ENCODE measurements at regions not wholly inside any gene's neighbourhood (a gene's known extent, or its start where the extent isn't known, plus 50 kb on each side); places are given as distances from the start of the nearest gene placed in this dataset.

DNA sequence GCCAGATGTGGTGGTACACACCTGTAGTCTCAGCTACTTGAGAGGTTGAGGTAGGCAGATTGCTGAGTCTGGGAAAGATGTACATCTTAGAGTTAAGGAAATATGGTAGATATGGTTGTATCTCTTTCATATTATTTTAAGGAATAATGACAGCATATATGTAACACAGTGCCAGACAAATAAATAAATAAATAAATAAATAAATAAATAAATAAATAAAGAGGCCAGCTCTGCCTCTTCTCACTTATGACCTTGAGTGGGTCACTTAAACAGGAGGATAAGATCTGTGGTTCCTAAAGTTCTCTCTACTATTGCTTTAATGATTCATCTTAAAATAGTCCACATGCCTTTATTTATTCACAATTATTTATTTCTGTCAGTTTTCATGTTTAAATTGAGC is 890.9 kb upstream of the TENM4 start:
- ChIA-PET POLR2A (no interaction called here), CTCF (no interaction called here)
- DNase-seq (ENCODE audit: low read depth in 1 of 2, low spot score in 1 of 2) (no peak), ATAC-seq (no peak), FAIRE-seq (no peak)
- H3K9me3 ChIP-seq, result no peaks in the 10 kb centered on the region
- TF ChIP-seq ZC3H11A (IDR thresholded peaks at IDR 0.05), result peak; percentile 78
- TF ChIP-seq HEYL (CRISPR knock-in tag; IDR thresholded peaks at IDR 0.05), result no peak
- H3K4me2 ChIP-seq, result no peak overlapping the region
- no peaks in the 10 kb centered on the region for H3K4me1 ChIP-seq
- H3K27ac ChIP-seq, result no peak overlapping the region
- no peak overlapping the region for H3K4me3 ChIP-seq

GRCh38 chr11:80330264-80330663 is 889.4 kb upstream of the TENM4 start:
- Histone ChIP-seq H3K4me3 (no peak overlapping the region), H3K9me3 (no peaks in the 10 kb centered on the region), H3K4me1 (no peaks in the 10 kb centered on the region), H3K4me2 (no peak overlapping the region), H3K27ac (no peak overlapping the region)
- no peak for ATAC-seq
- CTCF ChIA-PET, result no interaction called here
- no peak for TF ChIP-seq KDM5A (IDR thresholded peaks at IDR 0.05)
- TF ChIP-seq HOXB13 (CRISPR knock-in tag; IDR thresholded peaks at IDR 0.05; ENCODE audit: low read depth), result no peak
- TF ChIP-seq RARB (CRISPR knock-in tag; IDR thresholded peaks at IDR 0.05), result no peak
- no peak for TF ChIP-seq PBX3 (IDR thresholded peaks at IDR 0.05)
- no peak for TF ChIP-seq HEYL (CRISPR knock-in tag; IDR thresholded peaks at IDR 0.05)
- TF ChIP-seq, protein P1, sequence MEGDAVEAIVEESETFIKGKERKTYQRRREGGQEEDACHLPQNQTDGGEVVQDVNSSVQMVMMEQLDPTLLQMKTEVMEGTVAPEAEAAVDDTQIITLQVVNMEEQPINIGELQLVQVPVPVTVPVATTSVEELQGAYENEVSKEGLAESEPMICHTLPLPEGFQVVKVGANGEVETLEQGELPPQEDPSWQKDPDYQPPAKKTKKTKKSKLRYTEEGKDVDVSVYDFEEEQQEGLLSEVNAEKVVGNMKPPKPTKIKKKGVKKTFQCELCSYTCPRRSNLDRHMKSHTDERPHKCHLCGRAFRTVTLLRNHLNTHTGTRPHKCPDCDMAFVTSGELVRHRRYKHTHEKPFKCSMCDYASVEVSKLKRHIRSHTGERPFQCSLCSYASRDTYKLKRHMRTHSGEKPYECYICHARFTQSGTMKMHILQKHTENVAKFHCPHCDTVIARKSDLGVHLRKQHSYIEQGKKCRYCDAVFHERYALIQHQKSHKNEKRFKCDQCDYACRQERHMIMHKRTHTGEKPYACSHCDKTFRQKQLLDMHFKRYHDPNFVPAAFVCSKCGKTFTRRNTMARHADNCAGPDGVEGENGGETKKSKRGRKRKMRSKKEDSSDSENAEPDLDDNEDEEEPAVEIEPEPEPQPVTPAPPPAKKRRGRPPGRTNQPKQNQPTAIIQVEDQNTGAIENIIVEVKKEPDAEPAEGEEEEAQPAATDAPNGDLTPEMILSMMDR (IDR thresholded peaks at IDR 0.05), result no peak
- no peak for TF ChIP-seq JUNB (IDR thresholded peaks at IDR 0.05)
- TF ChIP-seq MAFK (IDR thresholded peaks at IDR 0.05; ENCODE audit: partially characterized antibody), result no peak
- no peak for TF ChIP-seq ESRRA (IDR thresholded peaks at IDR 0.05; ENCODE audit: borderline replicate concordance, low read length)
- TF ChIP-seq CEBPB (IDR thresholded peaks at IDR 0.05), result no peak
- TF ChIP-seq NR3C1 (IDR thresholded peaks at IDR 0.05), result no peak
- DNase-seq (ENCODE audit: low read depth in 1 of 2, low spot score in 1 of 2), result no peak
- 0% methylated on average over 2 of the region's 3 CpGs for WGBS (ENCODE audit: missing lambda C conversion rate)
- no peak for FAIRE-seq
- POLR2A ChIA-PET, result no interaction called here

GRCh38 chr11:80328774-80329173 is 887.9 kb upstream of the TENM4 start:
- ChIA-PET POLR2A (no interaction called here), CTCF (no interaction called here)
- no peak for ATAC-seq
- H3K27ac ChIP-seq, result no peak overlapping the region
- H3K9me3 ChIP-seq, result no peaks in the 10 kb centered on the region
- FAIRE-seq, result no peak
- H3K4me3 ChIP-seq, result no peak overlapping the region
- WGBS (ENCODE audit: missing lambda C conversion rate), result 3% methylated on average over 1 of the region's 1 CpG
- H3K4me2 ChIP-seq, result no peak overlapping the region
- no peaks in the 10 kb centered on the region for H3K4me1 ChIP-seq
- no peak for DNase-seq (ENCODE audit: low read depth in 1 of 2, low spot score in 1 of 2)
- TF ChIP-seq MAFK (IDR thresholded peaks at IDR 0.05; ENCODE audit: partially characterized antibody), result no peak
- no peak for TF ChIP-seq JUNB (IDR thresholded peaks at IDR 0.05)
- TF ChIP-seq, protein P2, sequence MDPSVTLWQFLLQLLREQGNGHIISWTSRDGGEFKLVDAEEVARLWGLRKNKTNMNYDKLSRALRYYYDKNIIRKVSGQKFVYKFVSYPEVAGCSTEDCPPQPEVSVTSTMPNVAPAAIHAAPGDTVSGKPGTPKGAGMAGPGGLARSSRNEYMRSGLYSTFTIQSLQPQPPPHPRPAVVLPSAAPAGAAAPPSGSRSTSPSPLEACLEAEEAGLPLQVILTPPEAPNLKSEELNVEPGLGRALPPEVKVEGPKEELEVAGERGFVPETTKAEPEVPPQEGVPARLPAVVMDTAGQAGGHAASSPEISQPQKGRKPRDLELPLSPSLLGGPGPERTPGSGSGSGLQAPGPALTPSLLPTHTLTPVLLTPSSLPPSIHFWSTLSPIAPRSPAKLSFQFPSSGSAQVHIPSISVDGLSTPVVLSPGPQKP (IDR thresholded peaks at IDR 0.05; ENCODE audit: low read depth, low read length), result no peak
- no peak for TF ChIP-seq EHMT2 (IDR thresholded peaks at IDR 0.05; ENCODE audit: low read depth)
- TF ChIP-seq CHD4 (IDR thresholded peaks at IDR 0.05; ENCODE audit: borderline replicate concordance), result no peak
- TF ChIP-seq, protein P3, sequence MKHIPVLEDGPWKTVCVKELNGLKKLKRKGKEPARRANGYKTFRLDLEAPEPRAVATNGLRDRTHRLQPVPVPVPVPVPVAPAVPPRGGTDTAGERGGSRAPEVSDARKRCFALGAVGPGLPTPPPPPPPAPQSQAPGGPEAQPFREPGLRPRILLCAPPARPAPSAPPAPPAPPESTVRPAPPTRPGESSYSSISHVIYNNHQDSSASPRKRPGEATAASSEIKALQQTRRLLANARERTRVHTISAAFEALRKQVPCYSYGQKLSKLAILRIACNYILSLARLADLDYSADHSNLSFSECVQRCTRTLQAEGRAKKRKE (CRISPR knock-in tag; IDR thresholded peaks at IDR 0.05; ENCODE audit: low read depth), result no peak
- no peak for TF ChIP-seq POLR2AphosphoS2 (conservative IDR thresholded peaks at IDR 0.05; ENCODE audit: low read length)
- TF ChIP-seq PHF8 (IDR thresholded peaks at IDR 0.05; ENCODE audit: borderline replicate concordance, low read depth), result no peak
- TF ChIP-seq HDAC2 (IDR thresholded peaks at IDR 0.05), result no peak
- TF ChIP-seq, protein P4, sequence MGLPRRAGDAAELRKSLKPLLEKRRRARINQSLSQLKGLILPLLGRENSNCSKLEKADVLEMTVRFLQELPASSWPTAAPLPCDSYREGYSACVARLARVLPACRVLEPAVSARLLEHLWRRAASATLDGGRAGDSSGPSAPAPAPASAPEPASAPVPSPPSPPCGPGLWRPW (IDR thresholded peaks at IDR 0.05), result no peak
- TF ChIP-seq CBX2 (IDR thresholded peaks at IDR 0.05; ENCODE audit: borderline replicate concordance, low read depth), result no peak
- no peak for TF ChIP-seq FOSB (CRISPR knock-in tag; IDR thresholded peaks at IDR 0.05)
- TF ChIP-seq, protein P5, sequence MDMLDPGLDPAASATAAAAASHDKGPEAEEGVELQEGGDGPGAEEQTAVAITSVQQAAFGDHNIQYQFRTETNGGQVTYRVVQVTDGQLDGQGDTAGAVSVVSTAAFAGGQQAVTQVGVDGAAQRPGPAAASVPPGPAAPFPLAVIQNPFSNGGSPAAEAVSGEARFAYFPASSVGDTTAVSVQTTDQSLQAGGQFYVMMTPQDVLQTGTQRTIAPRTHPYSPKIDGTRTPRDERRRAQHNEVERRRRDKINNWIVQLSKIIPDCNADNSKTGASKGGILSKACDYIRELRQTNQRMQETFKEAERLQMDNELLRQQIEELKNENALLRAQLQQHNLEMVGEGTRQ (IDR thresholded peaks at IDR 0.05), result no peak
- TF ChIP-seq FOSL2 (IDR thresholded peaks at IDR 0.05), result no peak
- no peak for TF ChIP-seq FOSL2 (CRISPR knock-in tag; IDR thresholded peaks at IDR 0.05)
- TF ChIP-seq HOXB13 (CRISPR knock-in tag; IDR thresholded peaks at IDR 0.05; ENCODE audit: low read depth), result no peak
- no peak for TF ChIP-seq MYC (IDR thresholded peaks at IDR 0.05; ENCODE audit: borderline replicate concordance, low read length)
- TF ChIP-seq BHLHE40 (IDR thresholded peaks at IDR 0.05; ENCODE audit: low read depth, low read length), result no peak
- TF ChIP-seq MAX (IDR thresholded peaks at IDR 0.05), result no peak
